ENCODE measurements at regions not wholly inside any gene's neighbourhood (a gene's known extent, or its start where the extent isn't known, plus 50 kb on each side); places are given as distances from the start of the nearest gene placed in this dataset.

- TF ChIP-seq CTCF (IDR thresholded peaks at IDR 0.05) (no peak), POLR2AphosphoS5 (IDR thresholded peaks at IDR 0.05) (no peak)
These were observed 757.7 kb downstream of the KCNJ3 start for GRCh38 chr2:155456222-155456621.
